Osteoblast (primary cell): ENCODE measurements at regions not wholly inside any gene's neighbourhood (a gene's known extent, or its start where the extent isn't known, plus 50 kb on each side); places are given as distances from the start of the nearest gene placed in this dataset.

ENCODE experiments used
- DNase-seq: peaks from one replicate; pipeline ENCODE4 v3.0.0; 2011; ENCODE audit warnings: low spot score, mixed read lengths; ENCODE audit not compliant: insufficient read length; ENCODE audit errors: missing footprints
- H2AFZ ChIP-seq: 2 replicates; pipeline ENCODE4 v1.6.0; 2011; ENCODE audit warnings: mild to moderate bottlenecking, low read length
- H3K27ac ChIP-seq: 2 replicates; pipeline ENCODE4 v1.5.1; 2011; ENCODE audit warnings: mild to moderate bottlenecking, low read depth, low read length, moderate library complexity
- H3K27me3 ChIP-seq: 2 replicates; pipeline ENCODE4 v1.6.0; 2012; ENCODE audit warnings: mild to moderate bottlenecking, control low read depth, inconsistent platforms, low read length, moderate library complexity; ENCODE audit not compliant: insufficient read depth
- H3K36me3 ChIP-seq: 2 replicates; pipeline ENCODE4 v1.5.1; 2011; ENCODE audit warnings: mild to moderate bottlenecking, low read length, control low read depth, moderate library complexity; ENCODE audit not compliant: insufficient read depth
- H3K4me1 ChIP-seq: 2 replicates; pipeline ENCODE4 v1.5.1; 2011; ENCODE audit warnings: mild to moderate bottlenecking, low read length, control low read depth, moderate library complexity; ENCODE audit not compliant: insufficient read depth
- H3K4me2 ChIP-seq: 2 replicates; pipeline ENCODE4 v1.6.0; 2011; ENCODE audit warnings: mild to moderate bottlenecking, low read length; ENCODE audit not compliant: insufficient read depth
- H3K4me3 ChIP-seq: fragments of 200-600 bp; sonication (generic); 3 replicates; pipeline ENCODE4 v1.5.1; 2012; ENCODE audit warnings: mild to moderate bottlenecking, low read length, inconsistent platforms; ENCODE audit not compliant: insufficient read depth
- H3K79me2 ChIP-seq: 2 replicates; pipeline ENCODE4 v1.6.0; 2012; ENCODE audit warnings: mild to moderate bottlenecking, low read length, control low read depth, inconsistent platforms; ENCODE audit not compliant: insufficient read depth
- H3K9me3 ChIP-seq: 2 replicates; pipeline ENCODE4 v1.5.1; 2011; ENCODE audit warnings: low read depth, low read length, control low read depth
- H4K20me1 ChIP-seq: 2 replicates; pipeline ENCODE4 v1.6.0; 2012; ENCODE audit warnings: mild to moderate bottlenecking, low read length, control low read depth; ENCODE audit not compliant: insufficient read depth
- TF ChIP-seq, protein P1 (sequence below): IDR thresholded peaks from 2 replicates; pipeline ENCODE4 v1.5.1; 2011; ENCODE audit warnings: mild to moderate bottlenecking, low read depth, low read length, moderate library complexity; ENCODE audit errors: extremely low read depth

DNA sequence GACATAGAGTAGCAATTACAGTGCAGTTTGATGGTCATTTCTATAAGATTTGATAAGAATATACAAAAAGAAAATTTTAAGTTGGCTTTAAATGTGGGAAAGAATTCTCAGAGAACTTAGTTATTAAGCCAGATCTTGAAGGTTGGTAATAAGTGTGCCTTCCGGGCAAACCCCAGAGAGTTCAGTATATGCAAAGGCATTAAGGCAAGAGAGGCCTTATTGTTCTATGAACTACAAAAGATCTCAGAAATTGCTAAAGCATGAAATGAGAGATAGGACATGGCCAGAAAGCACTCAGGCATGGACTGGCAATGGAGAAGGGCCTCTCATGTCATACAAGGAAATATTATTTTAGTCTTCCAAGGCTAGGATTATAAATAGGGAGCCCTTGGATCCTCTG, 390.2 kb upstream of the C1orf87 start:
- Histone ChIP-seq H3K9me3 (no peaks in the 10 kb centered on the region), H4K20me1 (no peaks in the 10 kb centered on the region), H3K27me3 (no peaks in the 10 kb centered on the region), H3K4me3 (no peak overlapping the region), H2AFZ (no peak overlapping the region), H3K36me3 (no peaks in the 10 kb centered on the region), H3K4me1 (no peaks in the 10 kb centered on the region), H3K79me2 (no peaks in the 10 kb centered on the region), H3K4me2 (no peak overlapping the region), H3K27ac (no peak overlapping the region)
- DNase-seq: no peak
- TF ChIP-seq, protein P1, sequence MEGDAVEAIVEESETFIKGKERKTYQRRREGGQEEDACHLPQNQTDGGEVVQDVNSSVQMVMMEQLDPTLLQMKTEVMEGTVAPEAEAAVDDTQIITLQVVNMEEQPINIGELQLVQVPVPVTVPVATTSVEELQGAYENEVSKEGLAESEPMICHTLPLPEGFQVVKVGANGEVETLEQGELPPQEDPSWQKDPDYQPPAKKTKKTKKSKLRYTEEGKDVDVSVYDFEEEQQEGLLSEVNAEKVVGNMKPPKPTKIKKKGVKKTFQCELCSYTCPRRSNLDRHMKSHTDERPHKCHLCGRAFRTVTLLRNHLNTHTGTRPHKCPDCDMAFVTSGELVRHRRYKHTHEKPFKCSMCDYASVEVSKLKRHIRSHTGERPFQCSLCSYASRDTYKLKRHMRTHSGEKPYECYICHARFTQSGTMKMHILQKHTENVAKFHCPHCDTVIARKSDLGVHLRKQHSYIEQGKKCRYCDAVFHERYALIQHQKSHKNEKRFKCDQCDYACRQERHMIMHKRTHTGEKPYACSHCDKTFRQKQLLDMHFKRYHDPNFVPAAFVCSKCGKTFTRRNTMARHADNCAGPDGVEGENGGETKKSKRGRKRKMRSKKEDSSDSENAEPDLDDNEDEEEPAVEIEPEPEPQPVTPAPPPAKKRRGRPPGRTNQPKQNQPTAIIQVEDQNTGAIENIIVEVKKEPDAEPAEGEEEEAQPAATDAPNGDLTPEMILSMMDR: no peak

DNA sequence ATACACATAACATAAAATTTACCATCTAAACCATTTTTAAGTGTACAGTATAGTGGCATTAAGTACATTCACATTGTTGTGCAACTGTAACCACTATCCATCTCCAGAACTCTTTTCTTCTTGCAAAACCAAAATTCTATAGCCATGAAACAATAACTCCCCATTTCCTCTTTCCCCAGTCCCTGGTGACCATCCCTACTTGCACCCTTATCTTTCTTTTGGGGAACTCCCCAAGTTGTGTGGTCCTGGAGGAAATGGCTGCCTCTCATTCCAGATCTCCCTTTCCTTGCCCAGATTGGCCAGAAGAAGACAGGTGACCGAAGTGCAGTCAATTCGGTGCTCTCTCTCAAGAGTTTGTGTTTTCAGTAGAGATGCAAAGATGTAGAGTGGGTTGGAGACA, 389.6 kb upstream of the C1orf87 start:
- H2AFZ ChIP-seq: no peak overlapping the region
- no peaks in the 10 kb centered on the region for H3K9me3 ChIP-seq
- H3K4me3 ChIP-seq: no peak overlapping the region
- no peak overlapping the region for H3K27ac ChIP-seq
- no peaks in the 10 kb centered on the region for H3K4me1 ChIP-seq
- H3K4me2 ChIP-seq: no peak overlapping the region
- no peaks in the 10 kb centered on the region for H3K36me3 ChIP-seq
- no peaks in the 10 kb centered on the region for H3K27me3 ChIP-seq
- no peaks in the 10 kb centered on the region for H3K79me2 ChIP-seq
- H4K20me1 ChIP-seq: no peaks in the 10 kb centered on the region
- no peak for DNase-seq
- TF ChIP-seq, protein P1: no peak

DNA sequence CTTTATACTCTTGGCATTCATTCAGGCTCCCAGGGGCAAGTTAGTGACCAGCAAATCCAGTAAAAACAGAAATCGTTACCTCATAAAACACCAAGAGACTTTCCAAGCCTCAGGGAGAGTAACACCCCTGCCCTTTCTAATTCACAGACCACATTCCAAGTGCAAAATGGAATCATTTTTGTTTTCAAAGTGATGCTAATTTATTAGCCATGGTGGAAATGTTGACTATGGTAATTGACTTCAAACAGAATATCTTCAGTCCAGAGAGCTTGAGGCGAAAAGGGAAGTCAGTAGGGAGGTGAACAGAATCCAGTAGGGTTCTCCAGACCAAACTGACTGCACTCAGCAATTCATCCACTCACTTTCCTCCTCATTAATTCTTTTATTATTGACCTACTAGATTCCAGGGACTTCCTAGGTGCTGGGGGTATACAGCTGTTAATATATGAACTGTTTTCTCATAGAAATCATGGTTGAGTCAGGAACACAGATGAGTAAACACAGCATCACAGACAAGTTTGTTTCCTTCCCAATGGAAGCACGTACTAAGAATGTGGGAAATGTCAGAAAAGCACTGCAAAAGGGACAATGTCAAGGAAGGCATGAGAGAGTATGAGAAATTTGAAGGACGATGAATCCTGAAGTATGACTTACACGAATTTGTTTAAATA, 388.5 kb upstream of the C1orf87 start:
- H3K4me2 ChIP-seq: no peak overlapping the region
- no peak overlapping the region for H3K4me3 ChIP-seq
- no peaks in the 10 kb centered on the region for H3K36me3 ChIP-seq
- H4K20me1 ChIP-seq: no peaks in the 10 kb centered on the region
- H3K79me2 ChIP-seq: no peaks in the 10 kb centered on the region
- H3K27ac ChIP-seq: no peak overlapping the region
- no peaks in the 10 kb centered on the region for H3K27me3 ChIP-seq
- no peak for DNase-seq
- H2AFZ ChIP-seq: no peak overlapping the region
- H3K4me1 ChIP-seq: no peaks in the 10 kb centered on the region
- TF ChIP-seq, protein P1: no peak
- H3K9me3 ChIP-seq: no peaks in the 10 kb centered on the region

DNA sequence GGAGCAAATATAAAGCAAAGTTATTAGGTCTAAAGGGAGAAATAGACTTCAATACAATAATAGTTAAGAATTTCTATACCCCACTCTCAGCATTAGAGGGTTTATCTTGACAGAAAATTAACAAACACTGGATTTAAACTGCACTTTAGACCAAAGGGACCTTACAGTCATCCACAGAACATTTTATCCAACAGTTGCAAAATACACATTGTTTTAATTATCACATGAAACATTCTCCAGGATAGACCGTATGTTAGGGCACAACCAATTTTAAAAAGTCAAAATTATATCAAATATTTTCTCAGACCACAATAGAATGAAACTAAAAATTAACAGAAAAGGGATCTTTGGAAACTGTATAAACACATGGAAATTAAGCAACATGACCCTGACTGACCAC, 384.5 kb upstream of the C1orf87 start:
- no peaks in the 10 kb centered on the region for H3K4me1 ChIP-seq
- no peaks in the 10 kb centered on the region for H3K79me2 ChIP-seq
- TF ChIP-seq, protein P1: no peak
- no peaks in the 10 kb centered on the region for H3K36me3 ChIP-seq
- no peak overlapping the region for H3K4me2 ChIP-seq
- H3K27ac ChIP-seq: no peak overlapping the region
- no peaks in the 10 kb centered on the region for H4K20me1 ChIP-seq
- no peak overlapping the region for H3K4me3 ChIP-seq
- no peak overlapping the region for H2AFZ ChIP-seq
- H3K27me3 ChIP-seq: no peaks in the 10 kb centered on the region
- no peaks in the 10 kb centered on the region for H3K9me3 ChIP-seq
- DNase-seq: no peak
